ENCODE measurements at regions not wholly inside any gene's neighbourhood (a gene's known extent, or its start where the extent isn't known, plus 50 kb on each side); places are given as distances from the start of the nearest gene placed in this dataset.

DNA sequence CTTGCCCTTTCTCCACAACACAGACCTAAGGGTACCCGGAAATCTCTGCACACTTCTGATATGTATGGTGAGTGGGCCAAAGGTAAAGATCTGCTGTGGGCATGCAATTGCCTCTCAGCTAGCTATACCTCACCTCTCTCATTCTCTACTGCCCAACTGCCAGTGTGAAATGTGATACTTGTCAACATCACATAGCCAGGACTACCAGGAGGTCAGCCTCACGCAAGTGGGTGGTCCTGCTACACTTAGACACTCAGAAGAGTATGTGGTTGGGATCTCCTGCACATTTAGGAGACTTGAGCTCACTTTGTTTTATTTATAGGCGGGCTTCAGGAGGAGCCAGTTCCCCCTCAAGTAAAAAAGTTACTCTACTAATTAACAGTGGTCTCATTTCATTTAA is 88.0 kb upstream of the MAN2A1 start:
- no peak overlapping the region for H3K4me3 ChIP-seq (replicated peaks; ENCODE audit: low read depth, low read length)
- DNase-seq (ENCODE audit: extremely low read depth, low read depth), result no peak

DNA sequence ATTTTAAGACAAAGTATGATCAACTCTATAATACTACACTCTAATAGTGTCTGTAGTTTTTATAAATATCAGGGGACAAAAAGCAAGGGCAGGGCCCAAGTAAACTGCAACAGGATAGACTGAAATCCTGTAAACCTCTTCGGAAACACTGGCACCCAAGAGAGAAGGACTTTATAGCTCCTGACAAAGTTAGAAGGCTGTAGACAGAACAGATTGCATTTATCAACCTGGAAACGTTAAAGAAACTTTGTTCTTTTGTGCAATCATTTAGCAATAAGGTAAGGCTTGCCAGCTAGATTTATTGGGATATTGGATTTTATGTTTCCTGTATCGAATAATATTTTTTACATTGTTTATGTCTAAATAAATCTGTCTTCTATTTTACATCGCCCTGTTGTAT is 91.8 kb upstream of the MAN2A1 start:
- no peak for DNase-seq (ENCODE audit: extremely low read depth, low read depth)
- no peak overlapping the region for H3K4me3 ChIP-seq (replicated peaks; ENCODE audit: low read depth, low read length)
- TF ChIP-seq, protein P1, sequence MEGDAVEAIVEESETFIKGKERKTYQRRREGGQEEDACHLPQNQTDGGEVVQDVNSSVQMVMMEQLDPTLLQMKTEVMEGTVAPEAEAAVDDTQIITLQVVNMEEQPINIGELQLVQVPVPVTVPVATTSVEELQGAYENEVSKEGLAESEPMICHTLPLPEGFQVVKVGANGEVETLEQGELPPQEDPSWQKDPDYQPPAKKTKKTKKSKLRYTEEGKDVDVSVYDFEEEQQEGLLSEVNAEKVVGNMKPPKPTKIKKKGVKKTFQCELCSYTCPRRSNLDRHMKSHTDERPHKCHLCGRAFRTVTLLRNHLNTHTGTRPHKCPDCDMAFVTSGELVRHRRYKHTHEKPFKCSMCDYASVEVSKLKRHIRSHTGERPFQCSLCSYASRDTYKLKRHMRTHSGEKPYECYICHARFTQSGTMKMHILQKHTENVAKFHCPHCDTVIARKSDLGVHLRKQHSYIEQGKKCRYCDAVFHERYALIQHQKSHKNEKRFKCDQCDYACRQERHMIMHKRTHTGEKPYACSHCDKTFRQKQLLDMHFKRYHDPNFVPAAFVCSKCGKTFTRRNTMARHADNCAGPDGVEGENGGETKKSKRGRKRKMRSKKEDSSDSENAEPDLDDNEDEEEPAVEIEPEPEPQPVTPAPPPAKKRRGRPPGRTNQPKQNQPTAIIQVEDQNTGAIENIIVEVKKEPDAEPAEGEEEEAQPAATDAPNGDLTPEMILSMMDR (IDR thresholded peaks at IDR 0.05; ENCODE audit: low read depth, low read length, missing control alignments), result no peak

More for the DNA sequence above, 88.0 kb upstream of the MAN2A1 start:
- TF ChIP-seq, protein P1 (IDR thresholded peaks at IDR 0.05; ENCODE audit: low read depth, low read length, missing control alignments), result no peak

DNA sequence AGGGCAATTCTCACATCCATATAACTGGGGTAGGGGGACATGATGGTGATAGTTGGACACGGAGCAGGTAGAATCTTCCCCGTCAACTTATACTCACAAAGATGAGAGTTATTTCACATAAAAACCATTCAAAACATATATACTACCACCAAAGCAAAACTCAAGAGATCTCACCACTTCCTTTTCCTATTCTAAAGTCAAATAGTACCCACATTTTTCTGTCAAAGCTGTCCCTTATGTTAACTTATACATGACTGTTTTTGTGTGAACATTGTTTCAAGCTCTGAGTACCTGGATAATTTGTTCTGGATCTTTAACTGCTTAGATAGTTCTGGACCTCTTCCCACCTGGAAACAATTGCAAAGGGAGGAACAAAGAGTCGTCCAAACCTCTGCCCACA is 95.5 kb upstream of the MAN2A1 start:
- no peak for DNase-seq (ENCODE audit: extremely low read depth, low read depth)

DNA sequence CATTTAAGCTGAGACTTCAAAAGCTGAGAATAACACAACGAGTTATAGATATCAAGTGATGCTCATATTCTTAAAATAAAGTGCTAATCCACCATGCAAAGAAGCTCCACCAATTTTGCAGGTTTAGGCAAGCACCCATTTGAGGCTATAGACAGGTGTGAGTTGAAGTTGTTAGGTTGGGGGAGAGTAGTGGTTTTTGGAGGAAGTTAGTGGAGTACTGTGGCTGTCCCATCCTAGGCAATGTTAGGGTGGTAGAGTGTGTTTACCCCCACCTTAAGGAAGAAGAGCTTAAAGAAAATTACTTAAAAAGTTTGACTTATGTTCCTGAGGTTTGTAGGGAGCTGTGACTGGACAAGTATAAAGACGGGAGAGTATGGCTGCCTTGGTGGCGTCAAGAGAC is 98.9 kb upstream of the MAN2A1 start:
- H3K4me3 ChIP-seq (replicated peaks; ENCODE audit: low read depth, low read length), result no peak overlapping the region
- DNase-seq (ENCODE audit: extremely low read depth, low read depth), result no peak
- TF ChIP-seq, protein P1 (IDR thresholded peaks at IDR 0.05; ENCODE audit: low read depth, low read length, missing control alignments), result no peak

More for the DNA sequence above, 95.5 kb upstream of the MAN2A1 start:
- TF ChIP-seq, protein P1 (IDR thresholded peaks at IDR 0.05; ENCODE audit: low read depth, low read length, missing control alignments), result no peak
- no peak overlapping the region for H3K4me3 ChIP-seq (replicated peaks; ENCODE audit: low read depth, low read length)

DNA sequence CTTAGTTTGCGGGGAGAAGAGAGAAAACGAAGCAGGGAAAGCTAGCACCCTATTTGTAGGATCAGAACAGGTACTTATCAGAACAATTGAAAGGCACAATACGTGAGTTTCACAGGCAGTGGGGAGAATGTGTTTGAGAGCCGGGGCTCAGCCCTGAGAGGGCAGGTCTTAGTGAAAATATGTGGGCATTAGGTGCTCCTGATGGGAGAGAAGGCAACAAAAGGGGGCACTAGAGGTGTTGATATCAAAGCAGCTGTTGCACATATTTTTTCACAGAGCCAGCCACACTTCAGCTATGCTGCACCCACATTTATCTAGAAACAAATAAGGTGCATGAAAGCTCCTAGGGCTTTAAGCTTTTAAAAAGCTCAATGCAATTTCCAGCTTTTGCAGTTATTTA is 99.7 kb upstream of the MAN2A1 start:
- TF ChIP-seq, protein P1 (IDR thresholded peaks at IDR 0.05; ENCODE audit: low read depth, low read length, missing control alignments), result no peak
- no peak overlapping the region for H3K4me3 ChIP-seq (replicated peaks; ENCODE audit: low read depth, low read length)
- no peak for DNase-seq (ENCODE audit: extremely low read depth, low read depth)

DNA sequence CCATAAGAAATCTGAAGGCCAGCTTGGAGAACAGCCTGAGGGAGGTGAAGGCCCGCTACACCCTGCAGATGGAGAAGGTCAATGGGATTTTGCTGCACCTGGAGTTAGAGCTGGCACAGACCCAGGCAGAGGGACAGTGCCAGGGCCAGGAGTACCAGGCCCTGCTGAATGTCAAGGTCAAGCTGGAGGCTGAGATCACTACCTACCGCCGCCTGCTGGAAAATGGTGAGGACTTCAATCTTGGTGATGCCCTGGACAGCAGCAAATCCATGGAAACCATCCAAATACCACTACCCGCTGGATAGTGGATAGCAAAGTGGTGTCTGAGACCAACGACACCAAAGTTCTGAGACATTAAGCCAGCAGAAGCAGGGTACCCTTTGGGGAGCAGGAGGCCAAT is 100.5 kb upstream of the MAN2A1 start:
- TF ChIP-seq, protein P1 (IDR thresholded peaks at IDR 0.05; ENCODE audit: low read depth, low read length, missing control alignments), result no peak
- DNase-seq (ENCODE audit: extremely low read depth, low read depth), result no peak
- no peak overlapping the region for H3K4me3 ChIP-seq (replicated peaks; ENCODE audit: low read depth, low read length)

DNA sequence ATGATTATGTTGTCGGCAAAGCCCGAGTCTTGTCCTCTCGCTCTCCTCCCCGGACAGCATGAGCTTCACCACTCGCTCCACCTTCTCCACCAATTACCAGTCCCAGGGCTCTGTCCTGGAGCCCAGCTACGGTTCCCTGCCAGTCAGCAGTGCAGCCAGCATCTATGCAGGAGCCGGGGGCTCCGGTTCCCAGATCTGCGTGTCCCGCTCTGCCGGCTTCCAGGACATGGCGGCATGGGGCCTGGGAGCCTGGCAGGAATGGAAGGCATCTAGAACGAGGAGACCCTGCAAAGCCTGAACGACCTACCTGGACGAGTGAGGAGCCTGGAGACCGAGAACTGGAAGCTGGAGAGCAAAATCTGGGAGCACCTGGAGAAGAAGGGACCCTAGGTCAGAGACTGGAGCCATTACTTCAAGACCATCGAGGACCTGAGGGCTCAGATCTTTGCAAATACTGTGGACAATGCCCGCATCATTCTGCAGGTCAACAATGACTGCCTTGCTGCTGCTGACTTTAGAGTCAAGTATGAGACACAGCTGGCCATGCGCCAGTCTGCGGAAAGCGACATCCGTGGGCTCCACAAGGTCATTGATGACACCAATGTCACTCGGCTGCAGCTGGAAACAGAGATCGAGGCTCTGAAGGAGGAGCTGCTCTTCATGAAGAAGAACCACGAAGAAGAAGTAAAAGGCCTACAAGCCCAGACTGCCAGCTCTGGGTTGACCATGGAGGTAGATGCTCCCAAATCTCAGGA is 101.3 kb upstream of the MAN2A1 start:
- TF ChIP-seq, protein P1 (IDR thresholded peaks at IDR 0.05; ENCODE audit: low read depth, low read length, missing control alignments), result no peak
- DNase-seq (ENCODE audit: extremely low read depth, low read depth), result no peak
- no peak overlapping the region for H3K4me3 ChIP-seq (replicated peaks; ENCODE audit: low read depth, low read length)

All from HFF-Myc (cell line).